HAP-1 (cell line): ENCODE measurements at regions not wholly inside any gene's neighbourhood (a gene's known extent, or its start where the extent isn't known, plus 50 kb on each side); places are given as distances from the start of the nearest gene placed in this dataset.

Experiments
- DNase-seq, 2 experiments: peaks; one replicate each; pipeline ENCODE4 v3.0.0-alpha.2; 2016 to 2020; ENCODE audit warnings: low spot score in 2 of 2
- H3K27me3 ChIP-seq: fragments of 250-450 bp; sonication (Bioruptor Pico); 2 replicates; pipeline ENCODE4 v1.5.1; 2020; ENCODE audit warnings: low read depth, mild to moderate bottlenecking, moderate library complexity
- H3K36me3 ChIP-seq: fragments of 250-450 bp; sonication (Bioruptor Pico); replicated peaks from 2 replicates; pipeline ENCODE4 v1.5.1; 2020; ENCODE audit warnings: mild to moderate bottlenecking
- H3K4me1 ChIP-seq: fragments of 250-450 bp; sonication (Bioruptor Pico); 2 replicates; pipeline ENCODE4 v1.5.1; 2020; ENCODE audit warnings: mild to moderate bottlenecking
- H3K4me3 ChIP-seq: fragments of 250-450 bp; sonication (Bioruptor Pico); 2 replicates; pipeline ENCODE4 v1.5.1; 2020; ENCODE audit warnings: mild to moderate bottlenecking, moderate library complexity
- H3K9me3 ChIP-seq: fragments of 250-450 bp; sonication (Bioruptor Pico); 2 replicates; pipeline ENCODE4 v1.5.1; 2020; ENCODE audit warnings: mild to moderate bottlenecking, moderate library complexity
- in situ Hi-C: fragments of 300-500 bp; cut with MboI; formaldehyde crosslinking; loops from 3 replicates; pipeline ENCODE4 v1.14.3; 2020; ENCODE audit warnings: low sequenced_read_pairs, inconsistent platforms, mixed read lengths

DNA sequence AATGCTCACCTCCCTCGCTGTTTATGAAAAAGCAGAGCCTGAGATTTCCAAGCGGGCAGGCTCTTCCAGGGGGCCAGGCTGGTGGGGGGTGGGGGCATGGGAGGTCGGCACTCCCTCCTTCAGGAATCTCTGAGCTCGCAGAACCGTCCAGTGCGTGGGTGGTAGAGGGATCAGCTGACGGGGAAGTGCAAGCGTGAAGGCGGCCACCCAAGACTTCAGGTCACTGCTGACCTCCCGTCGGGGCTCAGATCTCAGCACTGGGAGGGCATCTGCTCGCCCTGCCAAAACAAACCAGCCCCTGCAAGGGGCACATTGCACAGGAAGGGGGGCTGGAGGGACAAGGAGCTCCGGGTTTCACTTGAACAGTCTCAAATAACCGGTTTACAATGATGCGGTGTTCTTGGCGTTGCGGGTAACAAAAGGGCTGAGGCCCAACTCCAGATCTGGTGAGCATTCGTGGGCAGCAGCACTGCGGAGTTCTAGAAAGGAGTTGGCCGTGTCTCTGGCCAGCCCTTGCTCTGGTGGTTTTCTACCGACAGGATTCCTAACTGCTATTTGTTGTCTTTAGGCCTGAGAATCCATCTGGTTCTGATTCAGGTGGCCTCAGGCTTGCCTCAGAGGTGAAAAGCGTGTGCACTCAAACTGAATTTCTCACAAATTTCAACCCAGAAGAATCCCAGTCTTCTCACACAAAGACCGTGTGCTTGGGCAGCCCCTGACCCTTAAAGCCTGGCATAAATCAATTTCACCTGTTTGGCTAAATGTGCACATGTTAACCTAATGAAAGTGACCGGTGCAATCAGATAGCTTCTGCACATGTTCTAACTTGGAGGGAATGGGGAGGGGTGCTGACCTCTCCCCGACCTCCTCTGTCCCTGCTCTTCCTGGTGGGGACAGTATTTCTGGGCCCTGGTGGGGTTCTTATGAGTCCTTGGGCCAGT, 191.6 kb downstream of the MYLK4 start:
- in situ Hi-C loops = no loop called here
- H3K9me3 ChIP-seq = no peaks in the 10 kb centered on the region

DNA sequence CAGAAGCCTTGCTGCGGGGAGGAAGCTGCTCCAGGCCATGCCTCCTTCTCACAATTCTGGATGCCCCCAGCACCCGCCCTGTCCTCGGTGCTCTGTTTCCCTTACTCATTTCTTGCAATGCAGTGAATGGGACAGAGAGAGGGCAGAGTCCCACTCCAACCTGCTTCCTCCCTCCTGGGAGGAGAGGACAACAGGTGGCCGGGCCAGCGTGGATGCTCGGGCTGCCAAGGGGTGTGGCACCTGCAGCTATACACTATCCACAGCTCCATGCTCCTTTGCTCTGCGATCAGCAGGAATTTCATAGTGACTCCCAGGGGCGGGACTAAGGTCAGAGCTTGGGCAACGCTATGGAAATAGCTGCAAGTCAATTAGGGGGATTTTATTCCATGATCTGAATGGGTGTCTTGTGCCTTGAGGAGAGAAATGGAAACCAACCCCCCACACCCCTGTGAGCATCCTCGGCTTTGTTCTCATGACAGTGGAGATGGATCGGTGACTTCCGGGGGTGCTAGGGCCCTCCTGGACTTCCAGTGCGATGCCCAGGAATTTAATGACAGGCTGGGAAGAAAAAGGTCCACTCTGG, 192.5 kb downstream of the MYLK4 start:
- Histone ChIP-seq H3K9me3 (no peaks in the 10 kb centered on the region), H3K4me3 (no peak overlapping the region), H3K36me3 (no peaks in the 10 kb centered on the region), H3K27me3 (no peaks in the 10 kb centered on the region), H3K4me1 (no peaks in the 10 kb centered on the region)
- in situ Hi-C loops = no loop called here
- DNase-seq = no peak

More for the DNA sequence above, 191.6 kb downstream of the MYLK4 start:
- Histone ChIP-seq H3K27me3 (no peaks in the 10 kb centered on the region), H3K36me3 (no peaks in the 10 kb centered on the region), H3K4me3 (no peak overlapping the region), H3K4me1 (no peaks in the 10 kb centered on the region)
- no peak for DNase-seq

DNA sequence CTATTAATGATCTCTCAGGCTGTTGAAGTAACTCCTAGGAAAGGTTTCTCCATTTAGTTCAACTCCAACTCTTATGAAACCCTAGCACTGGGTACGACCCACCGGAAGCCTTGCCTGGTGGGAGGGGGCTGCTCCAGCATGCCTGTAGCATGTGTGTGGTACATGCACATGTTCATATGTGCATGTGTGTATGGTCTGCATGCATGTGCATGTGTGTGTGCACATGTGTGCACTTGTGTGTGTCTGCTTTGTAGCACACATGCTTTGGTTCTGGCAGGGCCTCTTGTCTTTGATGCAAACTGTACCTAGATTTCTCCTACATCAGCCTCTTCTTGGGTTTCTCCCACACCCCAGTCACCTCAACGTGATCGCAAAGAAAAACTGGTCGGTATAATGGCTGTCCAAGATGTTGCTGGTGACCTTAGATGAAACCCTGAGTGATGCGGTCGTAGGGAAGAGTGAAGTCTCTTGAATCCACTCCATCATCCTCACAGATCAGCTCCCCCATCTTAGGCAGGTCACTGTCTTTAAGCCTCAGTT, 193.5 kb downstream of the MYLK4 start:
- H3K9me3 ChIP-seq = no peaks in the 10 kb centered on the region
- no peak overlapping the region for H3K4me3 ChIP-seq
- no peaks in the 10 kb centered on the region for H3K36me3 ChIP-seq
- H3K27me3 ChIP-seq = no peaks in the 10 kb centered on the region
- no peaks in the 10 kb centered on the region for H3K4me1 ChIP-seq
- in situ Hi-C loops = no loop called here
- no peak for DNase-seq

DNA sequence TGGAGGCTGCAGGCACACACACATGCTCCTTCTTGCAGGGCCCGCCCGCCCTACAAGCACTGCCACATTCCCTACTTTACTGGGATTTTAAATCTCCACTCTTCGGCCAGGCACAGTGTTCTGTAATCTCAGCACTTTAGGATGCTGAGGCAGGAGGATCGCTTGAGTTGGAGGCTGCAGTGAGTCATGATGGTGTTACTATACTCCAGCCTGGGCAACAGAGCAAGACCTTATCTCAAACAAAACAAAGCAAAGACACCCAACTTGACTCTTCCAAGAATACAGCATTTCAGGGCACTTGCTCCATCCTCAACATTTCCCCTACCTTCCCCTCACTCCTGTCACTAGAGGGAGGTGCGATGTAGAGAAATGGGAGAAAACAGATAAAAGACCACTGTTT, 194.0 kb downstream of the MYLK4 start:
- Histone ChIP-seq H3K27me3 (no peaks in the 10 kb centered on the region), H3K4me3 (no peak overlapping the region), H3K4me1 (no peaks in the 10 kb centered on the region), H3K9me3 (no peaks in the 10 kb centered on the region), H3K36me3 (no peaks in the 10 kb centered on the region)
- DNase-seq = no peak
- in situ Hi-C loops = no loop called here

DNA sequence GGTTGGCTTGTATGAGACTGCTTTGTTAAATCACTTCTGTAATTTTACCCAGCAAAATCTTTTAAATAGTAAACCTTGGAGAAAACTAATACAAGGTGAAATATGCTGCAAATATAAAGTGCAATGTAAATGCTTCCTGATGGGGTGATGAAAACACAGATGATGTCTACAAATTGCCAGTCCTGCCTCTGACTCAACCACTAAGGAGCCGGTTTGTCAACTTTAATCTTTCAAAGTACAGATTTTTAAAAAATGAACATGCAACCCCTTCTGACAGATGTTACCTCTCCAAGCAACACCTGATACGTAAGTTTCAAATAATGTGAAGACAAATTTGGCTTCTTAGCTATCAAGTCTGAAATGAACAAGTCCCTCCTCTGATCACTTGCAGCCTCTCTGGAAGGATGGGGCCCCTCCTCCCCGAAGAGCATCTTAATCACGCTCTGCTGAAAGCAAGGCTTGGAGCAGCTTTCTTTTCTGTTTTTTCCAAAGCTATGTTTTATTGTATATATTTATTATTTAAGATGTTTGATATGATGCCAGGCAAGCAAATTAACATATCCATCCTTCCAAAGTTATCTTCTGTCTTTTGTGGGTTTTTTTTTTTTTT, 196.0 kb downstream of the MYLK4 start:
- no peaks in the 10 kb centered on the region for H3K4me1 ChIP-seq
- H3K27me3 ChIP-seq = no peaks in the 10 kb centered on the region
- no peaks in the 10 kb centered on the region for H3K9me3 ChIP-seq
- in situ Hi-C loops = no loop called here
- no peak overlapping the region for H3K4me3 ChIP-seq
- H3K36me3 ChIP-seq = no peaks in the 10 kb centered on the region
- no peak for DNase-seq

DNA sequence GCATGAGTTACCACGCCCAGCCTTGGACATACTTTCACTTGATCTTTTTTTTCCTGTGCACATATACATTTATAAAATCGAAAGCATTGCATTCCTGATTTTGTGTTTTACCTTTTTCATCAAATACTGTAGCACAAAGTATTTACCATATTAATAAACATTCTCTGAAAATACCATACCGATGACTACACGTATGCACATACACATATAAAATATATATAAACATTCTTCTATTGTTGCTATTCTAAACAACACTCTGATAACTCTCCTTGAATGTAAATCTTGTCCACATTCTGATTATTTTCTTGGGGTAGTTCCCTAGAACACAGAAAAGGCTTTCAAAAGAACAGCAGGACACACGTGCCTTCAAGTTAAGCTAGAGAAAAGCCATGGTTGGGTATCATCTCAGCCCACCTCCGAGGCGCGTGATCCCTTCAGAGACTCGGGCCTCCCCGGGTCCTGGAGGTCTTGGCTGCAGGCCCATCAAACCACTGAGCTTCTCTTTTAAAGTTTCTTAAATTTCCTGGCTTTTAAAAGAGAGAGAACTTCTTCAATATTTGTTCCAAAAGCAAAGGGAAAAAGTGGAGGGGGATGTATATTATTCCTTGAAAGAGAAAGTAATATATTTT, 198.1 kb downstream of the MYLK4 start:
- DNase-seq = no peak
- in situ Hi-C loops = no loop called here
- Histone ChIP-seq H3K27me3 (no peaks in the 10 kb centered on the region), H3K4me1 (no peaks in the 10 kb centered on the region), H3K36me3 (no peaks in the 10 kb centered on the region), H3K9me3 (no peaks in the 10 kb centered on the region), H3K4me3 (no peak overlapping the region)

DNA sequence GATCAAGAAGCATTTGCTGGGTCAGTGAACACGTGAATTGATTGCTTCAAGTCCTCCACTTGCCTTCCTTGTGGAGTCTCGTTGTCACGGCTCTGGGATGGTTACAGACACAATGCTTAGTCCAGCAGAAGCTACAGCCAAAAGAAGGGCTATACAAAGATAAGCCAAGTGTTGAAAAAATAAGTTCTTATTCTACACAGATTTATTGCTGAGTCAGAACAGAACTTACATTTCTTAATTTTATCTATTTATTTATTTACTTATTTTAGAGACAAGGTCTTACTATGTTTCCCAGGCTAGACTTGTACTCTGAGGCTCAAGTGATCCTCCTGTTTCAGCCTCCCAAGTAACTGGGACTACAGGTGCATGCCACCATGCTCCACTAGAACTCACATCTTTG, 199.0 kb downstream of the MYLK4 start:
- in situ Hi-C loops = no loop called here
- Histone ChIP-seq H3K27me3 (no peaks in the 10 kb centered on the region), H3K36me3 (no peaks in the 10 kb centered on the region), H3K4me1 (no peaks in the 10 kb centered on the region), H3K4me3 (no peak overlapping the region), H3K9me3 (no peaks in the 10 kb centered on the region; the same call in 1 of the 2 replicates)
- no peak for DNase-seq

DNA sequence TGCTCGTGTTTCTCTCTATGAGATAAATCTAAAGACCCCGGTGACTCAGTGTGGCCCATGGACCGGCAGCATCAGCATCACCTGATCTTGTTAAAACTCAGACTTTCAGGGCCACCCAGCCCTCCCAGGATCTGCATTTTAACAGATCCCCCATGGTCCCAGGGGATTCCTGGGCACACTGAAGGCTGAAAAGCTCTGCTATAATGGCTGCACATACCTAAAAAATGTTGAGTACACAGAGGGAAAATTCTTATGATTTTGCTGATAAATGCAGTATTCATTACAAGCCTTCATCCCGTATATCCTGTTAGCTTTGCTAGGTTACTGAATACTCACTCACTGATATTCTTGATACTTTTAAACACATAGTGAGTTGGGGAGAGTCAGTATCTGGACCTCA, 200.5 kb downstream of the MYLK4 start:
- Histone ChIP-seq H3K4me1 (no peaks in the 10 kb centered on the region), H3K9me3 (no peaks in the 10 kb centered on the region; the same call in 1 of the 2 replicates), H3K4me3 (no peak overlapping the region), H3K27me3 (no peaks in the 10 kb centered on the region), H3K36me3 (no peaks in the 10 kb centered on the region)
- no peak for DNase-seq
- in situ Hi-C loops = no loop called here

DNA sequence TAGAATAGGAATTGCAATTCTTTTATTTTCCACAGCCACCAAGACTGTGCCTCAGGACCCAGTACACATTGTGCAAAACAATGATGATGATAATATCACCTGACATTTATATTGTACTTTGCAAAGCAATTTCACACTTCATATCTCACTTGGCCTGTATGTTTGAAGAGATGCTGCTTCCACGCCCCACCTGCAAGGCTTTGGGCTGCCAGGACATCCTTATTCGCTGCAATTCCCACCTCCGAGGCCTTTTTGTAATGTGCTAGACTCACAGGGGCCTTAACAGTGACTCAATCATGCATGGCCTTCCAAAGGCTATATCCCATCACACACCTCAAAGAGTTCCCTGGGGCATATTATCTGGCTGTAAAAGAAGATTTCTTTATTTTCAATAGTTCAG, 200.9 kb downstream of the MYLK4 start:
- Histone ChIP-seq H3K4me3 (no peak overlapping the region), H3K36me3 (no peaks in the 10 kb centered on the region), H3K27me3 (no peaks in the 10 kb centered on the region), H3K9me3 (no peaks in the 10 kb centered on the region; the same call in 1 of the 2 replicates), H3K4me1 (no peaks in the 10 kb centered on the region)
- no peak for DNase-seq
- in situ Hi-C loops = no loop called here

DNA sequence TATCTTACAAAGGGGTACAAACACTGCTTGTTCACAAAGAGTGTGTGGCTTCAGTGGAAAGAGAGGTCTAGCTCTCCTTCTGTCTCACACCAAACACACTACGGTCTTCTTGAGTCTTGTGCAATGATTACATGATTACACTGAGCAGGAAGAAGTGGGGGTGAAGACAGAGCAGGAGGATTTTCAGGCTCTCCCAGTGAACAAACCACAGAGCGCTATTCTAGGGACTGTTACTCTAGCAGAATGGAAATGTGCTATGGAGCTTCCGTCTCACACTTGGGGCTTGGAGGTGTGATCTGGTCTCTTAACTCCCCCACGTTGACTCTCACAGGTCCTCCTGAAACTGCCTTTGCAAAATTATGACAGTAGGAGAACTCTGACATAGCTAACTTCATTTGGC, 203.4 kb downstream of the MYLK4 start:
- Histone ChIP-seq H3K4me3 (no peak overlapping the region), H3K4me1 (no peaks in the 10 kb centered on the region), H3K9me3 (no peaks in the 10 kb centered on the region; the same call in 1 of the 2 replicates), H3K36me3 (no peaks in the 10 kb centered on the region), H3K27me3 (no peaks in the 10 kb centered on the region)
- DNase-seq = no peak
- in situ Hi-C loops = no loop called here

DNA sequence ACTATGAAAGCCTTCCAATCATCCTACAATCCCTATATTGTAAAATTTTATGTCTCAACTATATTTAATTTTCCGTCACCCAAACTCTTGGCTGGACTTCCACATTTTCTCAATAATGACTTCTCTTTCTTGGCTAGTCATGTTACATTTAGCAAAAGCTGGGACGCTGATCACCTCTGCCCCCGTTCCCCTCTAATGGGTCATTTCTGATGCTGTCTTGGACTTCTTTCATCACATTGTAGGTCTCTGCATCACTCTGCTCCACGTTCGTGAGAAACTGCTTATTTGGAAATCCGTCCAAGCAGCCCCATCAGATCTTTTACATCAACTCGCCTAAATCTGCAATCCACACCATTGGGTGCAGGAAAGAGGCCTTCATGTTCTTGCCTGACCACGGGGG, 203.8 kb downstream of the MYLK4 start:
- no peaks in the 10 kb centered on the region for H3K27me3 ChIP-seq
- in situ Hi-C loops = no loop called here
- no peaks in the 10 kb centered on the region for H3K36me3 ChIP-seq
- no peaks in the 10 kb centered on the region; the same call in 1 of the 2 replicates for H3K9me3 ChIP-seq
- no peaks in the 10 kb centered on the region for H3K4me1 ChIP-seq
- DNase-seq = no peak
- H3K4me3 ChIP-seq = no peak overlapping the region

DNA sequence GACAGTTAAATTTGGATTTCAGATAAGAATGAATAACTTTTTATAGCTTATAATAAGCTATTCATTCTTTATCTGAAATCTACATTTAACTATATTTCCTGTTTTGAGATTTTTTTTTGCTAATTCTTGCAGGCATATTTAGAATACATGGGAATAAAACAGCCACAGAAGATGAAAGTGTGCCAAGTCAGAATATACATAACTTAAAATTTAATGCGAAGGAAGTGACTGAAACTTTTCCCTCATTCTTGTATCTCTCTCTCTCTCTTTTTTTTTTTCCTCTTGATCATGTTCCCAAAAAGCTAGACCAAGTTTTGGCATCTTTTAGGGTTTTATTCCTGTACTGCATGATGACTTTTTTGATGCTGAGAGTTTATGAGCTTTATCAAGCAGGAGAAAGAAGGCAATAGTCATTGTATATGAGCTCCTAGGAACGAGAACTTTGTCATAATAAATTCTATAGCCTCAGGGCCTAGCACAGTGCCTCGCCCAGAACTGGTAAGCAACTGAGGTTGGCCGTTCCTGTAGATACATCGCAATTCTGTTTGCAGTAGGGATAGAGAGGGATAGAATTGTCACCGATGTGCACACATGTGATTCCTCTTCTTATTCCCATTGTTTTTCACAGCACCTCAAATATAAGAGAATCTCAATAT, 205.2 kb downstream of the MYLK4 start:
- no peaks in the 10 kb centered on the region for H3K4me1 ChIP-seq
- H3K36me3 ChIP-seq = no peaks in the 10 kb centered on the region
- DNase-seq = no peak
- H3K27me3 ChIP-seq = no peaks in the 10 kb centered on the region
- H3K4me3 ChIP-seq = no peak overlapping the region
- in situ Hi-C loops = no loop called here
- H3K9me3 ChIP-seq = no peaks in the 10 kb centered on the region; the same call in 1 of the 2 replicates

DNA sequence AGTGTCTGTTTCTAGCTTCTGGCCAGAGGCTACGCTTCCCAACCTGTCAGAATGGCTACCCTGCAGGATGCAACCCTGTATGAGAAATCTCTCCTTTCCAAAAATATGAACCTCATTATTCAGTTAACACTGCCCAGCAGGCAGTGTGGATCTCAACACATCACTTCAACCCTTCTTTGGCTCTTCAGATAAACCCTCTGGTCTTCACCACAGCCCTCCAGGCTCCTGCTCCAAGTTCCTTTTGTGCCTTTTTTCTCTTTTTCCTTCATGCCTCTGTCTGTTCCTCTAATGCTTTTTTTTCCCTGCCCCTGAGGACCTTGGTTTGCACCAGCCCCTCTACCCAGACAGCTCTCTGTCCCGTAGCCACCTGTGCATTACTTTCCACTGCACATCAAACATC, 207.4 kb downstream of the MYLK4 start:
- H3K4me1 ChIP-seq = no peaks in the 10 kb centered on the region
- H3K36me3 ChIP-seq = no peaks in the 10 kb centered on the region
- no peak overlapping the region for H3K4me3 ChIP-seq
- H3K9me3 ChIP-seq = no peaks in the 10 kb centered on the region; the same call in 1 of the 2 replicates
- in situ Hi-C loops = no loop called here
- no peak for DNase-seq
- H3K27me3 ChIP-seq = no peaks in the 10 kb centered on the region
